ENCODE measurements at regions not wholly inside any gene's neighbourhood (a gene's known extent, or its start where the extent isn't known, plus 50 kb on each side); places are given as distances from the start of the nearest gene placed in this dataset.

DNA sequence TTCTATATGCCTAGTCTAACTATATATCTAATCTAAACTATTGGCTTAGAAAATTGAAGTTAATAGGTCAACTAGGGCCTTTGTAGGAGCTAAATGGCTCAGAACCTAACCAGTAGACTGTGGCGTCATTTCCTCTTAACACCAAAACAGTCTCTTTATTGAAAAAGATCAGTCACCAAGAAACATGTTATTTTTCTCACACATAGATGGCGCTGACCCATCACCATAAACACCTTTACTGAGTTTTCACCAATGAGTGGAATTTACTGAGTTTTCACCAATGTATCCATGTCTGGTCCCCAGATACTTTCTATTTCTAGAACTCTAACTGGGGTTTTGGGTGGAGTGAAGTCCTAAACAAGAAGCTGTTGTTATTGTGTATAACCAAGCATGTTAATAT is 636.0 kb downstream of the BCKDHB start:
- DNase-seq (ENCODE audit: low spot score): no peak
- intact Hi-C loops (cut with DNase I): no loop called here

GRCh38 chr6:80733641-80734040 is 627.2 kb downstream of the BCKDHB start:
- intact Hi-C loops (cut with DNase I): no loop called here
- DNase-seq (ENCODE audit: low spot score): no peak

DNA sequence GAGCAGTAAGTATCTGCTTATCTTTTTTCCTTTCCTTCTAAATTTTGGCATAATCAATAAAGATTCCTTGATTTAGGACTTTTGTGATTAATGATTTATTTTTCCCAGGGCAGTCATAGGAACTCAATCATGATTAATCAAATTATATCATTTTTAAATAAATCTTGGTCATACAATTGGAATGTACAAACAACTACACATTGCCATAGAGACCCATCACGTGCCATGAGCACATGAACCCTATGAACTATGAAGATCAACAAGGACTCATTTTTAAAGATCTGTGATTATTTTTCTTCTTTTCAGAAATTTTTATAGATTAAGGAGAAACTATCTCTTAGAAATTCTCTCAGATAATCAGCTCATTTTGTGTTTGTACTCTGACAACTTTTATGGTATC is 622.4 kb downstream of the BCKDHB start:
- intact Hi-C loops (cut with DNase I): no loop called here

DNA sequence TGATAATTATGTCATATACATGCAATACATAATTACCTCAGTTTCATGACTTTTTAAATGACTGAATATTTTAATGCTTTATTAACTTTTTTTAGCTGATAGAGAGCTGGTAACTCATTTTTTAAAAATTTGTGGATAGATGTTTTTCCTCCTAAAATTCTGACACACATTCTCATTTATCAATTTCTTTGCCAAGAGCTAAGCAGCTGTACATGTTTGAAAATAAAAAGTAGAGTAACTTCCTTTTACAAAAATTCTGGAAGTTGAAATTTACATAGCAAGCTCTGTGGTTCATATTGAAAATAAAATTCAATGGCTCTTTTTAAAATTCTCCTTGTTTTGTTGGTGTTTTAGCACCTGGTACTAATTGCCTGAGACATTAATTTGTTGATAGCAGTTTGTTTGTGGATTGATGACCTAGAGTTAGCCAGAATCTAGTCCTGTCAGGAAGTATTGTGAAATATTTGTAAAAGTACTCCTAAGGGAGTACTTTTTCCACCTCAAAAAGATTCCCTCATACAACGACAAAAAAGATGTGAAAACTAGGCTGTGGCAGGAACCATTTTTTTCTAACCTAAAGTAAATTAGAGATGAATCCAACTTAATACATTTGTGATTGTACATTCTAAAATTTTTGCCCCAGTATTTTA is 621.8 kb downstream of the BCKDHB start:
- DNase-seq (ENCODE audit: low spot score): no peak
- intact Hi-C loops (cut with DNase I): no loop called here

More for the DNA sequence above, 622.4 kb downstream of the BCKDHB start:
- no peak for DNase-seq (ENCODE audit: low spot score)

GRCh38 chr6:80725156-80725930 is 618.9 kb downstream of the BCKDHB start:
- intact Hi-C loops (cut with DNase I): no loop called here
- DNase-seq (ENCODE audit: low spot score): no peak

DNA sequence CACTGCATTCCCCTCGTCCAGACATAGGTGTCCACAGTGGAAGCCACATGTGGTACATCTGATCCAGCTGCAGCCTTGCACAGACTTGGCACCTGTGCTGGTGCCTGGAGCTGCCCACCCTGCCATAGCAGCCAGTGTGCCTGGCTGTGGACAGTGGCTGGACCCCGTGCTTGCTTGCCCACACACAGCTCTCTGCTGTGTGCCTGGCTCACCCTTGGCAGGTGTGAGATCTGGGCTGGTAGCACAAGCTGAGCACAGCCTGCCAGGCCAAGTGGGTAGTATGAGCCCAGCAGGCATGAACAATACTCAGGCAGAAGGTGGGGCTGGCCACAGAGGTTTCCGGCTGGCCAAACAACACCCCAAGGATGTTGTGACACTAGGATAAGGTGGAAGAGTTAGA is 614.4 kb downstream of the BCKDHB start:
- DNase-seq (ENCODE audit: low spot score): no peak
- intact Hi-C loops (cut with DNase I): no loop called here

DNA sequence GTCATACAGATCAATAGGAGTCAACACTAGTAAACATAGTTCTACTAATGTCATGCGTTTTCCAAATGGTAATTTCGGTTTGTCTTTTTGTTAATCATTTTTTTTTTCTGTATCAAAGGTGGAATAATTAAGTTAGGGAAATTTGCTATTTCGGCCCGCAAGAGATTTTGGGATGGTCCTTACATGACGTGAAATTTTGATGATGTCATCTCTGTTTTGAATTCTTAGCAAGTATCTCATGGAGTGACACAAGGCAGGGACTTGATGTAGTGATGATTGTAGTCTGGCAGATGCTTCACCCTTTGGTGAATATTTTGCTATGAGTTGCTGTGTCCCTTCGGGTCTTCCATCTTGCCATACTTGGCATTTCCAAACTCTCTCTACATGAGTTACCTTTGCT is 608.0 kb downstream of the BCKDHB start:
- no peak for DNase-seq (ENCODE audit: low spot score)
- intact Hi-C loops (cut with DNase I): no loop called here

DNA sequence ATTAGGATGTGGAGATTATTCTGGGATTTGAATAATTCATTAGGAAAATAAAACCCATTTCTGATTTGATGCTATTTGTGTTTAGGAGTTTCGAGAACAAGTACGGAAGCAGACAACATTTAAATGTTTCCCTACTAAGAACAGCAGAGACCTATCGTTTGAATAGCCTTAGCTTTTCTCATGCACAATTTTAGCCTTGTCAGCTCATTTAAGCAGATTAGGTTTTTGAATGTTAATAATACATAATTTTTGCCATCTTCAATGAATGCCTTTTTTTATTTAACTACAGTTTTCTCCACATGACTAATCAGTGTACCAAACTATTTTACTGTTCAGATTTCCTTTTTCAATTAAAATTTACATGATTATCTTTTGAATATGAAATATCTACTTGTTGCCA is 592.0 kb downstream of the BCKDHB start:
- intact Hi-C loops (cut with DNase I): no loop called here
- DNase-seq (ENCODE audit: low spot score): no peak

GRCh38 chr6:80696268-80696667 is 589.8 kb downstream of the BCKDHB start:
- DNase-seq (ENCODE audit: low spot score): no peak
- intact Hi-C loops (cut with DNase I): no loop called here

- DNase-seq (ENCODE audit: low spot score): no peak
- intact Hi-C loops (cut with DNase I): no loop called here
Observed at GRCh38 chr6:80690551-80691131, 584.2 kb downstream of the BCKDHB start.

- intact Hi-C loops (cut with DNase I): no loop called here
- DNase-seq (ENCODE audit: low spot score): no peak
Observed at GRCh38 chr6:80689716-80690395, 583.4 kb downstream of the BCKDHB start.

- DNase-seq (ENCODE audit: low spot score): no peak
- intact Hi-C loops (cut with DNase I): no loop called here
Observed at GRCh38 chr6:80679992-80680391, 573.5 kb downstream of the BCKDHB start.

DNA sequence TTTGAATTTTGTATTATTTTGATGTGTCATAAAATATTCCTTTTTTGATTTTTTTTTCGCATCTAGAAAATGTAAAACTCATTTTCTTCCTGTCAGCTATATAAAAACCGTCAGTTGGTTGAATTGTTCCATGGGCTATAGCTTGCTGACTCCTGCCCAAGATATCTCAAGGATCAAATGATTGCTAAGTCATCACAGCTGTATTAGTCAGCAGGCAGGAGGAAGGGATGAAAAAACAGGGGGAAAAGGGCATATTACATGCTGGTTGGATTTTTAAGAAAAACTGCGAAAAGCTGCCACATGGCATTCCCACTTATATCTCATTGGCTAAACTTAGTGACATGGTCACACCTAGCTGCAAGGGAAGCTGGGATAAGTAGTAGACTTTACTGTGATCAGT is 569.9 kb downstream of the BCKDHB start:
- intact Hi-C loops (cut with DNase I): no loop called here
- DNase-seq (ENCODE audit: low spot score): no peak

DNA sequence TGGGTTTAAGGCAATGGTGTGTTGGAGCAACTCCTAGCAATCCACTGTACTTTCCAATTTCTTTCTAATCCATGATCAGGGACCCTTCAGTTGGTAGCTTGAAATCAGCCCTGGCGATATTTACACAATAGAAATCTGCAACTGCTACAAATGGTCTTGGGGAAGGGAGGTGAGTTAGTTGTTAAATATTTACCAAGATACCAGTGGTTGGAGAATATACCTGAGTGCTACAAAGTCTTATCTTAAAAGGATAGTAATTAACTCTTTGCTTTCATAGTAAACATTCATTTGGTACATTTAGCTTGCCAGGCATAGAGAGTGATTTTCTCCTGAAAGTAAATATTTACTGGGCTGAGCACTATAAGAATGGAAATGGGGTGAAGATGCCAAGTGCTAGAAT is 568.2 kb downstream of the BCKDHB start:
- no peak for DNase-seq (ENCODE audit: low spot score)
- intact Hi-C loops (cut with DNase I): no loop called here

DNA sequence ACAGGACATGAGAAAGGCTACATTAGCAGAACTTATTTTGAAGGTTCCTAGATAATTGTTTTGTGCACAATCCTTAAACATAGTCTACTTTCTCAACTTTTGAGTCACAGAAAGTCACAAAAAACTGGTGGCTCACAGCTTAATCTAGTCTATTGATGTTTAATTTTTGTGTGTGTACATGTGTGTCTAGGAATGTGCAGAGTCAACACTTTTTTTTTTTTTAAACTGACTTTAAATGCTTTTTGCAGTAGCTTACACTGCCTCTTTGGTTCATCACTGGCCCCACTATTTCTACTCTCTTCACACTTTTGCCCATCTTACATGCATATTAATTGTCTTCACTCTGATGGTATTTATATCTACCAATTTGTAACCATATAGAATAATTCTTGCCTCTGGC is 566.9 kb downstream of the BCKDHB start:
- intact Hi-C loops (cut with DNase I): no loop called here
- no peak for DNase-seq (ENCODE audit: low spot score)

DNA sequence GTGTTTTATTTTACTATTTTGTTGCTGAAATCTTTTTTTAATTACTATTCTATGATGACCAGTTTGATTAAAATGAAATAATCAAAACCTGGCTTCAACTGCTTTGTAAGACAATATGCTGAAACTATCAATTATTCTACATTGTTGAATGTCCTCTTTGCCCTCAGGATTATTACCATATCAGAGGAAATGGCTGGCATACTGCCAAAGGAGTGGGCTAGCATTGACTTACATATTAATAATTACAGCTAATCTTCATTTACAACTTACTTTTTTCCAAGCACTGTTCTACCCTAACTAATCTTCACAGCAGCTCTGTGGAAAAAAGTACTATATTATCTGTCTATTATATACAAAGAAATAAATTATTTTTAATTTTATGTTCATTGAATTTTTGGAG is 560.5 kb downstream of the BCKDHB start:
- no peak for DNase-seq (ENCODE audit: low spot score)
- intact Hi-C loops (cut with DNase I): no loop called here

- intact Hi-C loops (cut with DNase I): no loop called here
- DNase-seq (ENCODE audit: low spot score): no peak
Observed at GRCh38 chr6:80658926-80659325, 552.5 kb downstream of the BCKDHB start.

DNA sequence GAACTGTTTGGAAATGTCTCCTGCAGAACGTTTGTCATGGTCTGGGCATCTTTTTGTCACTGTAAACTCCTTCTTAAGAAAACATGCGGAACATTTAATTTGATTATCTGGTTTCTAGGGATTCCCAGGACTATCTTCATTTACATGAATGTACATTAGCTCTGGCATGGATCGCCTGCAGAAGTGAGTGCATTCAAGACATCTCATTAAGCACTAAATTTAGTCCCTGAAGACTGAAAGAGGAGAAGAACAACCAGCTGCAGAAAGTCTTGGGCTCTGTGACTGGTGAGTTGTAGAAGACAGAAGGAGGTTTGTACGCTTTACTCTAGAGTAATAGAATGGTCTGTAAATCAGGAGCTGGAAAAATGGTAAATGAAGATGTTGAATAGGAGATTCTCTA is 540.7 kb downstream of the BCKDHB start:
- intact Hi-C loops (cut with DNase I): no loop called here
- no peak for DNase-seq (ENCODE audit: low spot score)

DNA sequence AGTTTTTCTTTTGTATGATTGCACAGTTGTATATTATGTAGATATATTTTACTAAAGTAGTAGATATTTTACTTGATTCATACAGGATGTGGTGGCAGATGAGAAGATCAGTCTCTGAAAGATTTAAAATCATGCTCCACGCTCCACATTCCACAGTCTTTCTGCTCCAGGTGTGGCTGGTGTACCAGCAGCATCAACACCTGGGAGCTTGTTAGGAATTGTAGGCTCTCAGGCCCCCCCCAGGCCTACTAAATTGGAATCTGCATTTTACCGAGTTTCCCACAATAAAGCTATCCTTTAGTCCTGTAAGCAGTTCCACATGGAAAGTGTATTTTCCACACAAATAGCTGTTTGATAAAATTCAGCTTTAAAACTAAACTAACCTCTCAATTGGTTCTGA is 537.4 kb downstream of the BCKDHB start:
- intact Hi-C loops (cut with DNase I): no loop called here
- no peak for DNase-seq (ENCODE audit: low spot score)

- DNase-seq (ENCODE audit: low spot score): no peak
- intact Hi-C loops (cut with DNase I): no loop called here
Observed at GRCh38 chr6:80642452-80642851, 536.0 kb downstream of the BCKDHB start.
